HFF-Myc (cell line): ENCODE measurements at regions not wholly inside any gene's neighbourhood (a gene's known extent, or its start where the extent isn't known, plus 50 kb on each side); places are given as distances from the start of the nearest gene placed in this dataset.
A peak's percentile ranks its signal among the peaks of the same experiment; 100 is the strongest.
"Not testable (repeated sequence)": the region's sequence is repeated elsewhere in the genome, so short reads cannot be mapped to it uniquely, and the experiment has no call there.

Source experiments
- DNase-seq: peaks from one replicate; pipeline ENCODE4 v3.0.0-alpha.2; 2011; ENCODE audit warnings: low read depth; ENCODE audit errors: extremely low read depth
- H3K4me3 ChIP-seq: replicated peaks from 2 replicates; pipeline ENCODE4 v1.5.1; 2011; ENCODE audit warnings: low read depth, mild to moderate bottlenecking, control low read depth, low read length
- TF ChIP-seq, protein P1 (sequence below): IDR thresholded peaks from 2 replicates; pipeline ENCODE4 v1.5.1; 2012; ENCODE audit warnings: mild to moderate bottlenecking, low read depth, low read length, control low read depth; ENCODE audit errors: missing control alignments

DNA sequence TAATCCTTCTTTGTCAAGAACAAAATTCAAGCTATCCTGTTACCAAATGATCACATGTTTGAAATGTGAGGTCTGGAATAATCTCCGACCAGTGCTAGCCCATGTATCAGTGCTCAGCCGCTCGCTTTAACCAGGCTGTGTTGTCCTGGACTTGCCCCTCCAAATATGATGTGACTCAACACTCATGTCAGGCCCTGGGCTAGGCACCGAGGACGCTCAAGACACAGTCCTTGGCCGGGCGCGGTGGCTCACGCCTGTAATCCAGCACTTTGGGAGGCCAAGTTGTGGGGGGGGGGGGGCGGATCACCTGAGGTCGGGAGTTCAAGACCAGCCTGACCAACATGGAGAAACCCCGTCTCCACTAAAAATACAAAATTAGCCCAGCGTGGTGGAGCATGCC lies 54.1 kb upstream of the WNT7B start:
- DNase-seq = no peak
- H3K4me3 ChIP-seq = no peak overlapping the region
- TF ChIP-seq, protein P1, sequence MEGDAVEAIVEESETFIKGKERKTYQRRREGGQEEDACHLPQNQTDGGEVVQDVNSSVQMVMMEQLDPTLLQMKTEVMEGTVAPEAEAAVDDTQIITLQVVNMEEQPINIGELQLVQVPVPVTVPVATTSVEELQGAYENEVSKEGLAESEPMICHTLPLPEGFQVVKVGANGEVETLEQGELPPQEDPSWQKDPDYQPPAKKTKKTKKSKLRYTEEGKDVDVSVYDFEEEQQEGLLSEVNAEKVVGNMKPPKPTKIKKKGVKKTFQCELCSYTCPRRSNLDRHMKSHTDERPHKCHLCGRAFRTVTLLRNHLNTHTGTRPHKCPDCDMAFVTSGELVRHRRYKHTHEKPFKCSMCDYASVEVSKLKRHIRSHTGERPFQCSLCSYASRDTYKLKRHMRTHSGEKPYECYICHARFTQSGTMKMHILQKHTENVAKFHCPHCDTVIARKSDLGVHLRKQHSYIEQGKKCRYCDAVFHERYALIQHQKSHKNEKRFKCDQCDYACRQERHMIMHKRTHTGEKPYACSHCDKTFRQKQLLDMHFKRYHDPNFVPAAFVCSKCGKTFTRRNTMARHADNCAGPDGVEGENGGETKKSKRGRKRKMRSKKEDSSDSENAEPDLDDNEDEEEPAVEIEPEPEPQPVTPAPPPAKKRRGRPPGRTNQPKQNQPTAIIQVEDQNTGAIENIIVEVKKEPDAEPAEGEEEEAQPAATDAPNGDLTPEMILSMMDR = no peak

DNA sequence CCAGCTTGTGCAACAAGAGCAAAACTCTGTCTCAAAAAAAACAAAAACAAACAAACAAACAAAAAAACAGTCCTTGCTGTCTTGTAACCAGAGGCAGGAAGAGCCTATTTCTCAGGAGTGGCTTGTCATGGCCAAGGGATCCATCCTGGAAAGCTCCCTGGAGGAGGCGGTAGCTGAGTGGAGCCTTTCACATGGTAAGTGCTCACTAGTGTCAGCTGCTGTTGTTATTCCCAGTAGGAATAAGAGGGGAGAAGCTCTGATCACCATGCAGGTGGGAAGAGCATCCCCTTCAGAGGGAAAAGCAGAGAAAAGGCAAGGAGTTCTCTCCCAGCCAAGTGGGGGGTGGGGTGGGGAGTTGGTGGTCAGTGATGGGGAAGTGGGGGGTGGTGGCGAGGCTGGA lies 54.6 kb upstream of the WNT7B start:
- DNase-seq = no peak
- TF ChIP-seq, protein P1 = no peak
- H3K4me3 ChIP-seq = no peak overlapping the region

DNA sequence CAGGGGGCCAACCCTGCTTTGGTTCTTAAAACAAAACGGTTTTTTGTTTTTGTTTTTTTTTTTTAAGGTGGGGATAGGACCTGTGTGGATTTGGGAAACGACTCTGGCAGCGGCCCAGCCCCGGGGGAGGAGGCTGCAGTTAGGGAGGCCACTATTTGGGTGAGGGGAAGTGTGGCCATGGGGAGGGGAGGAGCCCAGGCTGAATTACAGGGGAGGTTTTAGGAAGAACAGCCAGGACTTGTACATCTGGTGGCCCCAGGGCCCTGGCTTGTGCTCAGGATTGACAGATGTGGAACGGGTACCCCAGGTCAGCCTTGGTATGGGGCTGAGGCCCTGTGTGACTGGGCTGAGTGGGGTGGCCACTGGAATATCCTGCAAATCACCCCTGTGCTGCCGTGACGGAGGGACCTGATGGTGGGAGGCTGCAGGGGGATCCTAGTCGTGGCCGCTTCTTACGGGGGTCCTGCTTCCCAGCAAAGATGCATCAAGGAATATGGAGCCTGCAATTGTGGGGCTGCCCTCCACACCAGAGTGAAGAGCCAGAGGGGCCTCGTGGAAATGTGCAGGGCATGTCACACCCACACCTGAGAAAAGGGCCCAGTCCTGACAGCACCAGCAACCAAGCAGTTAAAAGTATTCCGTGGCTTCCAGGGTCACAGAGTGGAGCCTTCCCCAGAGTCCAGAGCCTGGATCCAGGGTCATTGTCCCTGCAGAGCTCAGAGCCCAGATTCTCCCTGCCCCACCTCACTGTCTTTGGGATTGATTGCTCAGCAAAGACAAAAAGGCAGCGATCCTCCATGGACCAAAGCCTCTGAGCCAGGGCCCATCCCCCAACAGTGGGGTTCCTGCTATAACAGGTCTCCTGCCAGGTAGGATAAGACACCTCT lies 55.2 kb upstream of the WNT7B start:
- H3K4me3 ChIP-seq = no peak overlapping the region
- no peak for DNase-seq
- TF ChIP-seq, protein P1 = no peak

DNA sequence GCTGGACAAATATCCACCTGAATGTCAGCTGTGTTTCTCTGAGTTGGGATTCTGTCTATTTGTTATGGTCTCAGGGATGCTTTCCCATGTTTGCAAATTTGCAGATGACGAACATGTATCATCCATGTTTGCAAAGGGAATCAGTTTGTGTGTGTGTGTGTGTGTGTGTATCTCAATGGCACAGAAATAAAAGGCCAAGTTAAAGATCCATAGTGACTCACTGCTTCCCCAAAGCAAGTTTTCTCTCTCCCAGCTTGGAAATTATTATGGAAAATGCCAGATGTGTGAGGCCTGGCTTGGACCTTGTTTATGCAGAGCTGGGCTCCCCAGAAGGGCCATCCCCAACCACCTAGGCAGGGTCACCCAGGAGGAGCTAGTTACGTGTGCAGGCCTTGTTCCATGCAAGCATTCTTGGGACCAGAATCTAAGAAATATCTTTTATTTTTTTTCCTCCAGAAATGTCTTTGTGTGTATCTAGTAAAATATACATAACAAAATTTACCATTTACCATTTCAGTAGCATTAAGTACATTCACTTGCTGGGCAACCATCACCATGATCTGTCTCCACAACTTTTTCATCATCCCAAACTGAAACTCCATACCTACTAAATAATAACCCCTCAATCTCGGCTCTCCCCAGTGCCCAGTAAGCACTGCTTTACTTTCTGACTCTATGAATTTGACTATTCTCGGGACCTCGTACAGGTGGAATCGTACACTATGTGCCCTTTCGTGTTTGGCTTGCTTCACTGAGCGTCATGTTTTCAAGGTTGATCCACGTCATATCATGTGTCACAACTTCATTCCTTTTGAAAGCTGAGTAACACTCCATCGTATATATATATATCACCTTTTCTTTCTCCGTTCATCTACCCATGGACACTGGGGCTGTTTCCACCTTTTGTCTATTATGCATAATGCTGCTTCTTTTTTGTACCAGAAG lies 56.6 kb upstream of the WNT7B start:
- TF ChIP-seq, protein P1 = no peak
- no peak for DNase-seq
- no peak overlapping the region for H3K4me3 ChIP-seq

DNA sequence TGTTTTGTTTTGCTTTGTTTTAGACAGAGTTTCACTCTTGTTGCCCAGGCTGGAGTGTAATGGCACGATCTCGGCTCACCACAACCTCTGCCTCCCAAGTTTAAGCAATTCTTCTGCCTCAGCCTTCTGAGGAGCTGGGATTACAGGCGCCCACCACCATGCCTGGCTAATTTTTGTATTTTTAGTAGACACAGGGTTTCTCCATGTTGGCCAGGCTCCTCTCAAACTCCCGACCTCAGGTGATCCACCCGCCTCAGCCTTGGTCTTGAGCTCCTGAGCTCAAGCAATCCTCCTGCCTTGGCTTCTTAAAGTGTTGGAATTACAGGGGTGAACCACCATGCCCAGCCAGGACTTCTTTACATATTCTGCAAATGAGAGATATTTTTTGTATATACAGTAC lies 57.5 kb upstream of the WNT7B start:
- H3K4me3 ChIP-seq, DNase-seq: not testable (repeated sequence)

DNA sequence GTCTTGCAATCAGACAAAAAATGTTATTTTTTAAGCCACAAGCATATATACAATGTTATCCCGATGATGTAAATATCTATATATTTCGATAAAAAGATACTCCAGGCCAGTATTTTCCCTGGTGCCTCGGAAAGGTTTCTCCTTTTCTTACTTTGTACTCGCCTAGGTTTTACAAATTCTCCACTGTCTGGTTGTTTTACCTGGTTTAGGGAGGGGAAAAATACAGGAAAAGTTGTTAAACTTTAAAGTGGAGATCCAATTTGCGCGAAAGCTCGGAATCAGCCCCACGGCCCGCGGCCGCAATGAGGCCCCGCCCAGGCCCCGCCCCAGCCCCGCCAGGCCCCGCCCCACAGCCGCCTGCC lies 58.4 kb upstream of the WNT7B start:
- H3K4me3 ChIP-seq = peak overlapping the region; percentile 47
- no peak for DNase-seq
- TF ChIP-seq, protein P1 = no peak
